PC-9 (cell line): ENCODE measurements at regions not wholly inside any gene's neighbourhood (a gene's known extent, or its start where the extent isn't known, plus 50 kb on each side); places are given as distances from the start of the nearest gene placed in this dataset.

ENCODE experiments used
- BruUV-seq: library from RNA; stranded (reverse); fragments of 400-500 nt; replicated peaks from 2 replicates; lab custom pipeline; 2021; lab: Mats Ljungman, UMichigan
- CTCF ChIA-PET: fragments of 300-600 bp; sonication (Branson Sonifier 250); formaldehyde crosslinking; loops from one replicate; lab custom pipeline; 2022; ENCODE audit warnings: antibody characterized with exemption; lab: Charles Lee
- POLR2A ChIA-PET: fragments of 300-600 bp; sonication (Branson Sonifier 250); formaldehyde crosslinking; loops from one replicate; lab custom pipeline; 2022; ENCODE audit warnings: antibody characterized with exemption; ENCODE audit not compliant: unreplicated experiment; lab: Charles Lee
- DNase-seq, 2 experiments: peaks; one replicate each; pipeline versions ENCODE4 v3.0.0 to v3.0.0-alpha.2; 2015 to 2022; ENCODE audit warnings: mixed read lengths in 1 of 2
- H2AFZ ChIP-seq: fragments of 200-600 bp; sonication (generic); 2 replicates; pipeline ENCODE4 v1.8.1; 2017; ENCODE audit warnings: antibody characterized with exemption
- H3F3A ChIP-seq: fragments of 200-600 bp; sonication (generic); 2 replicates; pipeline ENCODE4 v1.8.1; 2017; ENCODE audit warnings: antibody characterized with exemption, mild to moderate bottlenecking, low read depth; ENCODE audit not compliant: insufficient read depth
- H3K27ac ChIP-seq: fragments of 200-600 bp; sonication (generic); 2 replicates; pipeline ENCODE4 v1.6.1; 2016; ENCODE audit warnings: mixed run types
- H3K27me3 ChIP-seq: fragments of 200-600 bp; sonication (generic); 2 replicates; pipeline ENCODE4 v1.6.1; 2016; ENCODE audit warnings: low read depth, mixed run types; ENCODE audit not compliant: insufficient read depth
- H3K36me3 ChIP-seq: fragments of 200-600 bp; sonication (generic); 2 replicates; pipeline ENCODE4 v1.6.1; 2016; ENCODE audit warnings: low read depth, mixed run types
- H3K4me1 ChIP-seq: fragments of 200-600 bp; sonication (generic); replicated peaks from 2 replicates; pipeline ENCODE4 v1.6.1; 2016; ENCODE audit warnings: mixed run types; ENCODE audit not compliant: insufficient read depth
- H3K4me2 ChIP-seq: fragments of 200-600 bp; sonication (generic); 2 replicates; pipeline ENCODE4 v1.6.1; 2017; ENCODE audit warnings: mixed run types
- H3K4me3 ChIP-seq: fragments of 200-600 bp; sonication (generic); 2 replicates; pipeline ENCODE4 v1.6.1; 2016; ENCODE audit warnings: mixed run types
- H3K79me2 ChIP-seq: fragments of 200-600 bp; sonication (generic); 2 replicates; pipeline ENCODE4 v1.6.1; 2017; ENCODE audit warnings: low read depth, mixed run types
- H3K9me2 ChIP-seq: fragments of 200-600 bp; sonication (generic); 2 replicates; pipeline ENCODE4 v1.8.1; 2017; ENCODE audit warnings: mild to moderate bottlenecking; ENCODE audit not compliant: insufficient read depth
- H3K9me3 ChIP-seq: fragments of 200-600 bp; sonication (generic); 2 replicates; pipeline ENCODE4 v1.8.1; 2016; ENCODE audit warnings: low read depth; ENCODE audit not compliant: insufficient read depth
- H4K20me1 ChIP-seq: fragments of 200-600 bp; sonication (generic); 2 replicates; pipeline ENCODE4 v1.8.1; 2017; ENCODE audit not compliant: insufficient read depth
- CTCF ChIP-seq: fragments of 200-600 bp; sonication (generic); conservative IDR thresholded peaks from 2 replicates; pipeline ENCODE4 v1.6.1; 2017; ENCODE audit warnings: mixed run types, antibody characterized with exemption, mild to moderate bottlenecking, moderate library complexity
- EZH2 ChIP-seq: fragments of 200-600 bp; sonication (generic); IDR thresholded peaks from 2 replicates; pipeline ENCODE4 v1.8.0; 2017; ENCODE audit warnings: antibody characterized with exemption, low read depth
- intact Hi-C: fragments of 100-400 bp; cut with micrococcal nuclease; formaldehyde crosslinking; loops from one replicate; pipeline ENCODE4 v1.10.0; 2022; ENCODE audit not compliant: unreplicated experiment

GRCh38 chr10:18960466-18961079 lies 88.0 kb upstream of the MALRD1 start:
- no peaks in the 10 kb centered on the region for H3K79me2 ChIP-seq
- ChIA-PET POLR2A (no interaction called here), CTCF (no interaction called here)
- H3K9me2 ChIP-seq: no peaks in the 10 kb centered on the region
- H3K4me3 ChIP-seq: no peak overlapping the region
- no peaks in the 10 kb centered on the region for H3K27me3 ChIP-seq
- BruUV-seq: no TSS peak
- no peaks in the 10 kb centered on the region for H4K20me1 ChIP-seq
- H3K27ac ChIP-seq: no peak overlapping the region
- H3K36me3 ChIP-seq: no peaks in the 10 kb centered on the region
- no peak overlapping the region for H3K4me2 ChIP-seq
- intact Hi-C loops: no loop called here
- no peak overlapping the region for H2AFZ ChIP-seq
- H3F3A ChIP-seq: no peaks in the 10 kb centered on the region
- no peak for DNase-seq
- H3K9me3 ChIP-seq: no peaks in the 10 kb centered on the region
- no peaks in the 10 kb centered on the region for H3K4me1 ChIP-seq
- TF ChIP-seq EZH2 (no peak), CTCF (no peak)

- Histone ChIP-seq H4K20me1 (no peaks in the 10 kb centered on the region), H3K27me3 (no peaks in the 10 kb centered on the region), H3K27ac (no peak overlapping the region), H3K36me3 (no peaks in the 10 kb centered on the region), H3K9me3 (no peaks in the 10 kb centered on the region), H3F3A (no peaks in the 10 kb centered on the region), H3K4me1 (no peaks in the 10 kb centered on the region), H3K4me3 (no peak overlapping the region), H3K79me2 (no peaks in the 10 kb centered on the region), H3K9me2 (no peaks in the 10 kb centered on the region), H3K4me2 (no peak overlapping the region), H2AFZ (no peak overlapping the region)
- no TSS peak for BruUV-seq
- CTCF ChIA-PET: no interaction called here
- no peak for DNase-seq
- no peak for TF ChIP-seq EZH2
- no peak for TF ChIP-seq CTCF
- intact Hi-C loops: no loop called here
- POLR2A ChIA-PET: no interaction called here
Observed at GRCh38 chr10:18968159-18968558, 80.4 kb upstream of the MALRD1 start.

GRCh38 chr10:18976696-18977251 lies 71.8 kb upstream of the MALRD1 start:
- DNase-seq: no peak
- no TSS peak for BruUV-seq

More at GRCh38 chr10:18976696-18977251, 71.8 kb upstream of the MALRD1 start:
- intact Hi-C loops: no loop called here
- TF ChIP-seq CTCF: no peak
- no peak for TF ChIP-seq EZH2
- Histone ChIP-seq H3K4me2 (no peak overlapping the region), H3K27ac (no peak overlapping the region), H3K4me1 (no peaks in the 10 kb centered on the region), H3K9me2 (no peaks in the 10 kb centered on the region), H3F3A (no peaks in the 10 kb centered on the region), H4K20me1 (no peaks in the 10 kb centered on the region), H3K36me3 (no peaks in the 10 kb centered on the region), H2AFZ (no peak overlapping the region), H3K4me3 (no peak overlapping the region), H3K9me3 (no peaks in the 10 kb centered on the region), H3K79me2 (no peaks in the 10 kb centered on the region), H3K27me3 (no peaks in the 10 kb centered on the region)
- CTCF ChIA-PET: no interaction called here
- POLR2A ChIA-PET: no interaction called here
